HPDE6-E6E7 (cell line): ENCODE measurements at regions not wholly inside any gene's neighbourhood (a gene's known extent, or its start where the extent isn't known, plus 50 kb on each side); places are given as distances from the start of the nearest gene placed in this dataset.
"Not testable (repeated sequence)": the region's sequence is repeated elsewhere in the genome, so short reads cannot be mapped to it uniquely, and the experiment has no call there.

Experiments used
- DNase-seq: peaks from one replicate; pipeline ENCODE4 v3.0.0; 2011; ENCODE audit warnings: missing footprints; ENCODE audit errors: extremely low spot score

GRCh38 chr5:29462241-29462640, 1731.2 kb upstream of the CDH6 start:
- no peak for DNase-seq

GRCh38 chr5:29460971-29461559, 1732.4 kb upstream of the CDH6 start:
- DNase-seq: no peak

DNA sequence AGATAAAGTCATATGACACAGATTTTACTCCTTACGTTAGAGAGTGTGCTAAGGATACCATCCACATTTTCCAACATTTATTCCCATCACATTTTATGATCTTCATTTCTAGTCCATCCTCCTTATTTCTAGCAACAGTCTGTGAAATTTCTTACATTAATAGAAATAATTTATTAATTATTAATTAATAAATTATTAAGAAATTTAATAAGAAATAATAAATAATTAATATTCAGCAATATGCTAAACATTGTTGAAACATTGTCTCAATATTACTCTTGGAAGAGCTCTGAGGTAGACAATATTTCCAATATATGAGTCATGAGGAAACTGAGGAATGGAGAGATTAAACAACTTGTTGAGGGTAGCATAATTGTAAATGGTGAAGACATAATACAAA, 1742.5 kb upstream of the CDH6 start:
- not testable (repeated sequence) for DNase-seq

DNA sequence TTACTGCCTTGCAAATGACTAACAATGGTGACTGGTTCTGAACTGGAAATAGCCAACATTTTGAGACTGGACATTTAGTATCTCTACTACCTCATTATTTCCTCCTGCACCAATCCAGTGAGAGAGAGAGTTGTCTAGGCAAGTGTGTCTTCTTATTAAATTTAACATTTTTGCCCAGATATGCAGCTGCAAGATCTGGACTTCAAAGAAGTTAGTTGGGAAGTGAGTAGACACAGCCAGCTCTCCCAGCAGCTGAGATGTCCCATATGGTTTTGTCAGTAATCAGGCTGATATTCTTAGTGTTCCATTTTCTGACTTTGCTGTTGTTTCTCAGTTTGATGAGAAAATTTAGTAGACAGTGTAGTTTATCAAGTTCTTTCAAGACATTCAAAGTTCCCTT, 1778.8 kb upstream of the CDH6 start:
- no peak for DNase-seq

- DNase-seq: no peak
These were observed 1780.5 kb upstream of the CDH6 start for GRCh38 chr5:29412979-29413378.

DNA sequence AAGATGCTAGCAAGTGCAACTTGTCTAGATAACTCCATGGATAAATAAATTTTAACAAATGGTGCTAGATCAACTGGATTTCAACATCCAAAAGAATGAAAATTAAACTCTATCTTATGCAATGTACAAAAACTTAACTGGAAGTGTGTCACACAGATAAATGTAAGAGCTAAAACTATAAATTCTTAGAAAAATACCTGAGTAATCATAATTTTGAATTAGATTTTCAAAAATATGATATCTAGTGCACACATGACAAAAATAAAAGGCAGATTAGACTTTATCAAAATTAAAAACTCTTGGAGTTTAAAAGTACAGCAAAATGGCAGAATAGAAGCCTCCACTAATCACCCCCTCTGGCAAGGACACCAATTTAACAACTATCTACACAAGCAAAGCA, 1791.2 kb upstream of the CDH6 start:
- no peak for DNase-seq

DNA sequence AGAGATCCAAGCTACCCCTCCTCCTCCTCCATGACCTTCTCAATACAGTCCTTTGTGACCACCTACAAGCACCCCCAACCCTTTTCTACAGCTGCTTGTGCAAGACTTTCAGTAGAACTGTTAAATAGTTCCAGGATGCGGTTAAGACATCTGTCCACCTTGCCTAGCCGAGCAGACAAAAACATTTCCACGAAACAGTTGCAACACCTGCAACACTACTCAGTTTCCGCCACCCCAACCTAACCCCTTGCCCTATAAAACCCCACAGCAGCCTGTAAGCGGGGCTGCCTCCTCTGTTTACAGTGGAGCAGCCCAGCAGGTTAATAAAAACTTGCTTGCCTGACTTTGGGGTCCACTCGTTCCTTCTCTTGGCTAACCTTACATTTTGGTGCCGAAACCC, 1803.5 kb upstream of the CDH6 start:
- DNase-seq: no peak

GRCh38 chr5:29387384-29387783, 1806.1 kb upstream of the CDH6 start:
- no peak for DNase-seq

- no peak for DNase-seq
These were observed 1810.7 kb upstream of the CDH6 start for GRCh38 chr5:29382780-29383179.

DNA sequence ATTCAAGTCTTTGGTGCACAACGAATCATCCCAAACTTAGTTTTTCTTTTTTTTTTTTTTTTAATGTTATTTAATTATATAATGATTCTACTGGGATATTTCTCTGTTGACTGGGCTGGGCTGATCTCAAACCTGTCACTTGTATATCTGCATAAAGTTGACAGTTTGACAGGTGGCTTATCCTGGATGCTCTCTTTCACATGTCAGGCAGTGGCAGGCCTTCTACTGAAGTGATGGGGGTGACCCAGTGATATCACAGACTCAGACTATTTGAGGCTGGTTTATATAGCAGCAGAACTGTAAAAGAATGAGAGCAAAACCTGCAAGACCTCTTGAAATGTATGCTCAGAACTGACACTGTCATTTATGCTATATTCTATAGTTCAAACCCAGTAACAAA, 1813.5 kb upstream of the CDH6 start:
- no peak for DNase-seq

DNA sequence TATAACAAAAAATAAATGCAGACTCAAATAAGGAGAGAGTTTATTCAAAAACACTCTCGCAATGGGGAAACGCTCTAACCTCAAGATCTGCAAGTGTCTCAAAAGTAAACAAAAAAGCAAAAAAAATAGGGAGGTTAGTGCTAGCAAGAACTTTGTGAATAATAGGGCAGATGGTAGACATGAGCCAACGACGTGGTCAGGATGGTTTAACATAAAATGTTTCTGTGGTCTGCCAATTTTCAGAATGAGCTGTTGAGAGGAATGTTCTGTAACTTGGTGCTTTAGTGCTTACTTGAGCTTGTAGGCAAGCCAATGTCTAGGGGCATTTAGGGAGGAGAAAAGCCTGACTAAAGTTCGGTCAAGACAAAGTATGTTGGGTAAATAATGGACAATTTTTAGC, 1813.9 kb upstream of the CDH6 start:
- no peak for DNase-seq

DNA sequence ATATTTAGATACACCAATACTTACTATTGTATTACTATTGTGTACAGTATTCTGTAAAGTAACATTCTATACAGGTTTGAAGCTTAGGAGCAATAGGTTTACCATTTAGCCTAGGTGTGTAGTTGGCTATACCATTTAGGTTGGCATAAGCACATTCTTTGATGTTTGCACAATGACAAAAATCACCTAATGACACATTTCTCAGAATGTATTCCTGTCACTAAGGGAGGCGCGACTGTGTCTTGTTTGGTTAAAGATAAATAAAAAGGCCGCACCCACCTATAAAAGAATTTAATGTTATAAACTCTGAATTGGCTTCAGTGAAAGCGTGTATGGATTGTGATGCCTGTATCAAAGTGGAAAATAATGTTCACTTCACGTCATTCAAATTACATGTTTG, 1815.4 kb upstream of the CDH6 start:
- DNase-seq: no peak

DNA sequence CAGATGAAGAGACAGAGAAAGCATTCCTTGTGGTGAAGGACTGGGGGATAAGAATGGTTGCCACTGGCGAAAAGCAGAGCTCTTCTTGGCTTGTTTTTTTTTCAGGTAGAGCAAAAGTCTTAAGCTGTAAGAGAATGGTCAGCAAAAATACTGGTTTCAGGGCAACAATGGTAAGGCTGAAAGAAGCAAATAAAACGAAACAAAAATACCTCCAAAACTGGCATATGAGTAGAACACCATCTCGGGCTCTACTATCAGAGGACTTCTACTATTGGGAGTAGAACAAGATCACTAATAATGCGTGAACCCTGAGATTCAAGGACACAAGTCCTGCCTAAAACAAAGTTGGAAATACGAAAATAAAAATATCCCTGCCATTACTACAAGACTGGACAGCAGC, 1823.2 kb upstream of the CDH6 start:
- no peak for DNase-seq

- DNase-seq: no peak
These were observed 1826.2 kb upstream of the CDH6 start for GRCh38 chr5:29367176-29367833.

DNA sequence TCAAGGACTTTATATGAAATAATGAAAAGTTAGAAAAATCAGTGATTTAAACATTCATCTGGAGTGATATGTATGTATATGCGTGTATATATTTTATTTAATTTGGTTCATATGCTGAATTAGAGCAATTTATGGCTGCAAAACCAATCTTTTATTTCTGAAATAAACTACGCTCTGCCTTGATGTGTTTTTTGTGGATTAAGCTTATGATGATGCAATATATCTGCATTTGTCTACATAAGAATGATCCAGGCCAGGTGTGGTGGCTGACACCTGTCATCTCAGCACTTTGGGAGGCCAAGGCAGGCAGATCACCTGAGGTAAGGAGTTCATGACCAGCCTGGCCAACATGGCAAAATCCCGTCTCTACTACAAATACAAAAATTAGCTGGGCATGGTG, 1842.3 kb upstream of the CDH6 start:
- no peak for DNase-seq

DNA sequence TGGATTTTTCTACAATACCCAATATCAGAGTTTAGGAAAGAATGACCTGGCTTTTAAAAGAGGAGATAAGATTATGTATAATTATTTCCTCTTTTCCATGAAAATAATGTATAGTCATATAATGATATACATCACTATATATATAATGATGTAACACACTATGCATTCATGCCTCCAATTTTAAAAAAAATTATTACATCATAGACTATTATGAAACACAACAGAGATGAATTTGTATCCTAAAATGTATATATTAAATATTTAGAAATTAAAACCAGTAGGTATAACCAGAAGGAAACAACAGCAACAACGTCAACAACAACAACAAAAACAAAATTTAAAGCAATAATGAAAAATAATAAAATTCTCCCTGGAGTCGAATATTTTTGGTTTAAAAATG, 1856.5 kb upstream of the CDH6 start:
- no peak for DNase-seq

GRCh38 chr5:29321591-29321990, 1871.9 kb upstream of the CDH6 start:
- DNase-seq: no peak

GRCh38 chr5:29309359-29309758, 1884.1 kb upstream of the CDH6 start:
- no peak for DNase-seq

- DNase-seq: no peak
These were observed 1886.0 kb upstream of the CDH6 start for GRCh38 chr5:29307478-29307877.

- no peak for DNase-seq
These were observed 1888.9 kb upstream of the CDH6 start for GRCh38 chr5:29304545-29304944.

DNA sequence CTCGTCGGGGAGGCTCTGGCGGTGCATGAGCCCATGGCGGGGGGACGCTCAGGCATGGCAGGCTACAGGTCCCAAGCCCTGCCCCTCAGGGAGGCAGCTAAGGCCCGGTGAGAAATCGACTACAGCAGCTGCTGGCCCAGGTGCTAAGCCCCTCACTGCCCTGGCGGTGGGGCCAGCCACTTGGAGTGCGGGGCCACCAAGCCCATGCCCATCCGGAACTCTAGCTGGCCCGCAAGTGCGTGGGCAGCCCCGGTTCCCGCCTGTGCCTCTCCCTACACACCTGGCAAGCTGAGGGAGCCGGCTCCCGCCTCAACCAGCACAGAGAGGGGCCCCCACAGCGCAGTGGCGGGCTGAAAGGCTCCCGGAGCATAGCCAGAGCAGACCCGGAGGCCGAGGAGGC, 1896.9 kb upstream of the CDH6 start:
- DNase-seq: no peak

DNA sequence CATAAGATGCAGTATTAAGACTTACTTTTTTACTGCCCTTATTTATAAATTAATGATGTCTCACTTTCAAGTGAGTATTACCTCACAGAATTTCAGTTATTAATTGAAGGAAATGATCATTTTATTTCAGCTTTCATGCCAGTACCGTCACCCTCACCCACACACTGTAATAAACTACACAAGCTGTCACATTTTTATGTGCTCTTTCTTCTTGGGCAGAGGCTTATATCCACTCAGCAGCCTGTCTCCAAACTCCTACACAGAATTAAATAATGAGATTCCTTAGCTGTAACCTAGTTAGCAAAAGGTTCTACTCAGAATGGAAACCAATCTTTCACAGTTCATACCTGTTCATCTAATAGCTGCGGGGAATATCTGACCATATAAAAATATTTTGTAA, 1915.8 kb upstream of the CDH6 start:
- DNase-seq: no peak

- no peak for DNase-seq
These were observed 1917.1 kb upstream of the CDH6 start for GRCh38 chr5:29276371-29276770.

- DNase-seq: no peak
These were observed 1929.6 kb upstream of the CDH6 start for GRCh38 chr5:29263915-29264351.
